ENCODE measurements at regions not wholly inside any gene's neighbourhood (a gene's known extent, or its start where the extent isn't known, plus 50 kb on each side); places are given as distances from the start of the nearest gene placed in this dataset.
"Not testable (repeated sequence)": the region's sequence is repeated elsewhere in the genome, so short reads cannot be mapped to it uniquely, and the experiment has no call there.

DNA sequence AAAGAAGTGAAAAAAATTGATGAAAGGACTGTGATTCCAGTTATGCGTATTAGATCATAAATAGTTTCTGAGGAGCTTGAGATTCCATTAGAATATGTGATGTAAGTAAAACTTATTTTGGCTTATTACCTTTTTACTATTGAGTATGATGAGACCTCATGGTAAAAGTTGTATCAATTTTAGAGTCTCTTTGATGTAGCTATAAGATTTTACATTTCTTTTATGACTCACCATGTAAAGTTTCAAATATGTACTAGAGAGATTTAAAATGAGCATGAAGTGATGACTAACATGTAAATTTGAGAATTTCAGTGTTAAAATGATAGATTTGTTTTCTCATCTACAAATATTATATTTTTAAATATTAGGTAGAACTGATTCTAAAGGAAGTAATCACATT is 276.5 kb downstream of the OTUD1 start:
- intact Hi-C loops (cut with DNase I): no loop called here
- ATAC-seq: no peak
- no peak for DNase-seq

DNA sequence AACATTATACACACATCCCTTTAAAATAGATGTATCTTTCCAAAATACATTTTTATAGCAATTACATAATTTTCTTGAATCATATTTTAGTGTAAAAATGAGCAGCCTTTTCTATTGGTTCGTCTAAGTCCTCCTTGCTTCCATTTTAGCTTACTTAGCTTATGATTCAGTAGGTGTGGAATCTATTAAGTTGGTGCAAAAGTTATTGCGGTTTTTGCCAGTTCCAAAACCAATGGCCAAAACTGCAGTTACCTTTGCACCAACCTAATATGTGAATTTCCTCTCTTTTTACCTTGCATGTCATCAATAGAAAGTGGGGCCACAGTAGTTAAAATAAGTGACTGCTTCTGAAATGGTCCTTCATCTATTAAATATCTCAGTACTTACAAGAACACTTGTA is 279.0 kb downstream of the OTUD1 start:
- no peak for ATAC-seq
- DNase-seq: no peak
- intact Hi-C loops (cut with DNase I): no loop called here

DNA sequence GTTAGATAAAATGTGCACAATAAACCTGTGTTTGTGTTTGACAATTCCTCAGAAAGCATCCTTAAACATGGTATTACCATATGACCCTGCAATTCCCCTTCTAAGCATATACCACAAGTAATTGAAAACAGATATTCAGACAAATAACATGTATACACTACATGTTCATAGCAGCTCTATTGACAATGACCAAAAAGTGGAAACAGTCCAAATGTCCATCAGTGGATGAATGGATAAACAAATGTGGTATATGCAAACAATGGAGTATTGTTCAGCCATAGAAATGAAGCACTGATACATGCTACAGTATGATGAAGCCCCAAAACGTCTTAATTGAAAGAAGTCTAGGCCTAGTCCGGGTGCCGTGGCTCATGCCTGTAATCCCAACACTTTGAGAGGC is 280.1 kb downstream of the OTUD1 start:
- no peak for ATAC-seq
- intact Hi-C loops (cut with DNase I): no loop called here
- no peak for DNase-seq

DNA sequence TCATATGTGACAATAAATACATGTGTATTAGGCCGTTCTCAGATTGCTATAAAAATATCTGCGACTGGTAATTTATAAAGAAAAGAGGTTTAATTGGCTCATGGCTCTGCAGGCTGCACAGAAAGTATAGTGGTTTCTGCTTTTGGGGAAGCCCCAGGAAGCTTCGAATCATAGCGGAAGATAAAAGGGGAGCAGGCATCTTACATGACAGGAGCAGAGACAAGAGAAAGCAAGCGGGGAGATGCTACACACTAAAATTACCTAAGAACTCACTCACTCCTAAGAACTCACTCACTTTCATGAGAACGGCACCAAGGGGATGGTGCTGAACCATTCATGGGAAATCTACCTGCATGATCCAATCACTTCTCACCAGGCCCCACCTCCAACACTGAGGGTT is 284.9 kb downstream of the OTUD1 start:
- ATAC-seq (no peak), DNase-seq (no peak)
- intact Hi-C loops (cut with DNase I): no loop called here

DNA sequence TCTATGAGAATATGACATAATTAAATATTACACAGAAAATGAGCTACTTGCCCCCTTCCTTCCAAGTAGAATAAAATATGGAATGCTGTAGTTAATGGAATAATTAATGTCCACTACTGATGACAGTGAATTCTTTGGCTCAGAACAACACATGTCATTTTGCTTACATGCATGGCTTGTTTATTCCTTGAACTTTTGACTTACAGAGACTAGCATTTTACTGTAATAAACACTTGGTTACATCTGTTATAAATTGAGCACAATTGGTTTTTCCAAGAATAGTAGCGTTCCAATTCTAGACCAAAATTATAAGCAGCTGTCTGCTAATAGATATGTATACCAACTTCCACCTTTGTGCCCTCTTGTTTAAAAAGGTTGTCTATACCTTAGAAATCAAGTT is 286.7 kb downstream of the OTUD1 start:
- no peak for DNase-seq
- intact Hi-C loops (cut with DNase I): no loop called here
- ATAC-seq: no peak

DNA sequence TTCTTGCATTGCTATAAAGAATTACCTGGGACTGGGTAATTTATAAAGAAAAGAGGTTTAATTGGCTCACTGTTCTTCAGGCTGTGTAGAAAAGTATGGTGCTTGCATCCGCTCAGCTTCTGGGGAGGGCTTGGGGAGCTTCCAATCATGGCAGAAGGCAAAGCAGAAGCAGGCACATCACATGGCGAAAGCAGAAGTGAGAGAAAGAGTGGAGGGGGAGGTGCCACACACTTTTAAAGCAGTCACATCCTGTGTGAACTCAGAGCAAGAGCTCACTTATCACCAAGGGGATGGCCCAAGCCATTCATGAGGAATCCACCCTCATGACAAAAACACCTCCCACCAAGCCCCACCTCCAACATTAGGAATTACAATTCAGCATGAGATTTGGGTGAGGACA is 303.5 kb downstream of the OTUD1 start:
- intact Hi-C loops (cut with DNase I): no loop called here
- no peak for ATAC-seq
- no peak for DNase-seq

DNA sequence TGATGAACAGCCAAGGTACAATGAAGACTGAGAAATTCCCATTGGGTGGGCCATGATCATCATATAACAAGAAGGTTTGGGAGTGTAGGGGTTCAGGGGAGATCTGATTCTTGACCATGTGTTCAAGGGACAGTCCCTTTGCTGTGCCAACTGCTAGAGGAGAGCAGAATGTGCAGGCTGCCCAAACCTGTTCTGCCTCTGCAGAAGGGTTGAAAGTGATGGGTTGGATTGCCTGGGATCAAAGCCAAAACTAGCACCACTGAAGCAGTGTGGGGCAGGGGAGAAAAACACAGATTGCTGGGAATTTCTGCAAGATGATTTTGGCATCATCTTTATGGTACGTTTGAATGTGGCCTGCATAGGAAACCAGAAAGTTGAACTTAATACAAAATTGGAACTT is 303.9 kb downstream of the OTUD1 start:
- intact Hi-C loops (cut with DNase I): no loop called here
- DNase-seq (no peak), ATAC-seq (no peak)

DNA sequence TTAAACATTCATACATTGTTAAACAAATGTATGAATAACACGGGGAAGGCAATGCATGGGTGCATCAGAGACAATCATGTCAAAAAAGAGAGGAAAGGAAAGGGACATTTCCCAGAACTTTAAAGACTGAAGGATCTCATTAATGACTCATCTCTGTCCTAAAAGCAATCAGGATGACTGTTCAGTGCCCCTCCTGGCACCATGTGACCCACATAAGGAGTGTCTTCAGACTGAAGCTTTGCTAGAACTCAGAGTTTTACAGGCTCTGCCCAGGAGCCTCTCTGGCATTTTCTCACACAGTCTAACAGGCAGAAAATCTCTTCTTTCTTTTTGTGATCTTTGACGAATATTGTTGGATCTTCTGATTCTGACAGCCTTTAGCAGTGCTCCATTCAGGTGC is 315.3 kb downstream of the OTUD1 start:
- ATAC-seq: no peak
- intact Hi-C loops (cut with DNase I): no loop called here
- no peak for DNase-seq

DNA sequence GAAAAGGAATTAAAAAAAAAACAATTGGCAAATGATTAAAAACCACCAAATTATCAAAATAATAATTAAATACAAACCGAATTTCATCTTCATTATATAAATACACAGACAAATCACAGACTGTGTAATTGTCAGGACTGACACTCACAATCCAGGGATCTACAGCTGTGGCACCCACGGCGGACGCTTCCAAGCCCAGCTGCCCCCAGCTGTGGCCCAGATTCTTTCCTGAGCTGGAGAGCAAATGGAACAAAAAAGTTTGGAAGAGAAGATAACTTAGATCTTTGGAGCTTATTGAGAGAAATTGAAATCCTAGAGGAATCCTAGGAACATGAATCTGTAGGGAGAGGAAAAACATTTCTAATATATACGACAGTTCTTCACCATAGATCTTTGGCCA is 316.1 kb downstream of the OTUD1 start:
- no peak for ATAC-seq
- intact Hi-C loops (cut with DNase I): no loop called here
- DNase-seq: no peak

DNA sequence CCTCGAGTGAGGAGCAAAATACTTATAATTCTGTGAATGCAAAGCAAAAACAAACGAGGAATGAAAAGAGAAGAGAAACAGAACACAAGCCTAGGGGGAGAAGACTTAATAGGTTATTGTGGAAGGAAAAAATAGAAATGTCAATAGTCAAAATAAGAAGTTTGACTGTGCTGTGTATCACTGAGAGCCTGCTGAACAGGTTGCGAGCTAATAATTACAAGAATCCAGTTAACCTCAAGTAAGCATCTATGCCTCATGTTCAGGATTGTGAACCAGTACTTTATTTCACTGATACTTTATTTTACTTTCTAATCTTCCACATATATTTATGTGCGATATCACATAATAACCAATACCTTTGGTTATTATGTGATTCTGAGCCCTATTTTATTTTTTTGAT is 316.7 kb downstream of the OTUD1 start:
- intact Hi-C loops (cut with DNase I): no loop called here
- no peak for DNase-seq
- no peak for ATAC-seq

DNA sequence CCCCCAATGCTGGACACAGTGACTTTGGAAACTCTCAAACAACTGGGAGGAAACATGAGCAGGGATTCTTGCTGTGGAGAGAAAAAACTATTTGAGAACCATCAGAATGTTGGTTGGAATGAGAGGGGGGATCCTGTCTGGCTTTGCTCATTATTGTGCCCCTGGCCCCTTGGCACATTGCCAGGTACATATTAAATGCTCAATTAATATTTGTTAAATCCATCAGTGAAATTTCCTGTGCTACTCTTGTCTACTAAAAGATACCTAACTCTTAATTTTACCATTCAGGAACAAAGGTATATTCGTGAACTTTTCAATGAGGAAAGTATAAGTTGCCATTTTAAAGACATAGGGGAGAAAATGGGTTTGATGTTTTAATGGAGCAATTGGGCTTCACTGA is 329.4 kb downstream of the OTUD1 start:
- no peak for ATAC-seq
- intact Hi-C loops (cut with DNase I): no loop called here
- DNase-seq: no peak

DNA sequence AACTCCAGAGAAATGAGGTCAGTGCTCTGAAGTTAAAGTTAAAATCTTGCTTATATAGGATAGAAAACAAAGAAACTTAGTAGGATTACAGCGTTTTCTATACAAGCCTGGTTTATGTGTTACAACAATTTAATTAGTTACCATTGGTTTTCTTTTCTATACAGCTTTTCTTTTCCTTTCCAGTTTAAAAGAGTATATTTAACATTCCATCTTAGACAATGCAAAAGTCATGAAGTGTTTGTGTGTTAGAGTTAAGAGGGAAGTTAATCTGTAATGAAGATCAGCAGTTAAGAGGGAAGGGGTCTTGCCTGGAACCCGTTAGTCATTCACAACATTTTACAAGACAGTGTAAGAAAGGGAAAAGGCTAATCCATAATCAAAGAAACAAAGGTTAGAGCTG is 338.3 kb downstream of the OTUD1 start:
- intact Hi-C loops (cut with DNase I): no loop called here

DNA sequence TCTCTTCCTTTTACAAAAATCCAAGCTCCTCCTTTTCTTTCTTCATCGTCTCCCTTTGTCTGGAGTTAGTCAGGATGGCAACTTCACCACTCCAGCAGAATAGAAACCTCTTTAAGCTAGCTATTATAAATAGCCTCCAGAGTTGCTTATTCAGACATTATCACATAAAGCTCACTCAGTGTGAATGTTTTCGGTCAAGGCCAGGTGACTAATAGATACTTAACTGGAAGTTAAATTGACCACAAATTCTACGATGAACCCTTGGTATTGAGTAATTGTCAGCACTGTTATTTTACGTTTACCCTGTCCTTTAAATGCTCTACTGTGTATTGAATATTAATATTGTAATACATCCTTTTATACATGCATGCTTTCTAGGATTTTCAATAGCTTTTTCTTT is 340.4 kb downstream of the OTUD1 start:
- ATAC-seq (no peak), DNase-seq (no peak)
- intact Hi-C loops (cut with DNase I): no loop called here

More for the DNA sequence above, 338.3 kb downstream of the OTUD1 start:
- no peak for ATAC-seq
- no peak for DNase-seq

DNA sequence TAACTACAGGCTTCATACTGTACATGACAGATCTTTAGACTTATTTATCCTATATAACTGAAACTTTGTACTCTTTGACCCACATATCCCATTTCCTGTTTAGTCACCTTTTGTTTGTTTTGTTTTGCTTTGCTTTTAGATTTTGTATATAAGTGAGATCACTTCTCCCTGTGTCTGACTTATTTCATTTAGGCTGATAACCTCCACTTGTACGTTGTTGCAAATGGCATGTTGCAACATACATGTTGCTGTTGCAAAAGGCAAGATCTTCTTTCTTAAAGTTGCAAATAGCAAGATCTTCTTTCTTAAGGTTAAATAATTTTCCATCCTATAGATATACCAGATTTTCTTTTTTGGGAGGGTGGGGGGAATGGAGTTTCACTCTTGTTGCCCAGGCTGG is 341.5 kb downstream of the OTUD1 start:
- ATAC-seq: no peak
- DNase-seq: no peak
- intact Hi-C loops (cut with DNase I): no loop called here

DNA sequence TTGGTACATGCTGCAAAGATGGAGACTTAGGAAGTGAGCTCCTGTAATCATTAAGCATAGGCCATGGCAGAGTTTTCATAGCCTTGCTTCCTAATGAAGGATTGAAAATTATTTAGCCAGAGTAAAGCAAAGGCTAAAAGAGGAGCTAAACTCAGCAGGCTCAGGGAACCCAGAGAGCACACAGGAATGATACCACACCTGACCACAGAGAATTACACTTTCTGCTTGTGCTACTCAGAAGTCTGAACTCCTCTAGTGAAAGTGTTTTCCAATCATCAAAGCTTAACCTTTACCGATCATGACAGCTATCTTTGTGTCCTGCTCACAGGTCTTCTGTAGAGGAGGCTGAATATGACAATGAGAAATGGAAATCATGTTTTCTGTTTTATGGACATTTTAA is 347.7 kb downstream of the OTUD1 start:
- DNase-seq (no peak), ATAC-seq (no peak)
- intact Hi-C loops (cut with DNase I): no loop called here

DNA sequence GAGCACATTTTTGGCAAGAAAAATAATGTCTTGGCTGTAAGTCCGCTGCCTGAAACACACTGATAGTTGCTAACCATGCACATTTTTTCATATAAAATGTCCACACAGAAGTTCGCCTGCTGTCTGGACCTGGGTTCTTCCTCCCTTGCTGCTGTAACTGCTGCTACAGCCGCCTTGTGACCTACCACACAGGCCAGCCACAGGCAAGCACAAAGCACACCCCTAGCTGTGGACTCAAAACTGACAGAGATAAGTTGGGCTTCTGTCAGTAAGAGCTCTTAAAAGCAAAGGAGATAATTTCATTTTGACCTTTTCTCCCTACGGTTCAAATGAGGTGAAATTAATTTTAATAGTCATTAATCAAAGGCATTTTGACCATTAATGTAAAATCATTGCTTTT is 354.7 kb downstream of the OTUD1 start:
- ATAC-seq: no peak
- no peak for DNase-seq
- intact Hi-C loops (cut with DNase I): no loop called here

DNA sequence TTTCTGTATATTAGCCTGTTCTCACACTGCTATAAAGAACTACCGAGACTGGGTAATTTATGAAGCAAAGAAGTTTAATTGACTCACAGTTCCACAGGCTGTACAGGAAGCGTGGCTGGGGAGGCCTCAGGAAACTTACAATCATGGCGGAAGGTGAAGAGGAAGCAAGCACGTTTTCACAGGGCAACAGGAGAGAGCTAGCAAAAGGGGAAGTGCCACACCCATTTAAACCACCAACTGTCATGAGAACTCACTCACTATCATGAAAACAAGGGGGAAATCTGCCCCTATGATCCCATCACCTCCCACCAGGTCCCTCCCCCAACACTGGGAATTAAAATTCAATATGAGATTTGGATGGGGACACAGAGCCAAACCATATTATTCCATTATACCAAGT is 358.6 kb downstream of the OTUD1 start:
- ATAC-seq; intact Hi-C loops (cut with DNase I); DNase-seq: not testable (repeated sequence)

DNA sequence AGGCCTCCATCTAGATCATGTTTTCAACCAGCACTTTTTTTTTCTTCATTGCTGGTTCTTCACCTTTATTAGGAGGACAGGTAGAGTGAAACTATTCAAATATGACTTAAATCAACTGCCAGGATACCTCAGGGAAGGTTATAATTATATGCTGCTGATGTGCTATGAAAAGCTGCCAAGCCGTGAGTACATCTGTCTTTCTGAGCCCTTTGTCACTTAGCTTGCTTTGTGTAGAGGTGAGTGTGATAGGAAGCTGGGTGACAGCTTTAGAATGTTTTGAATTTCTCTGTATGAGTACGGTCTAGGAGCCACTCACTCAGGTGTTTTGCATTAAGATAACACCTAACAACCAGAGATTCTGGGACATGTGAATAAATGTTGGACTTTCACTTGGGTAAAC is 365.2 kb downstream of the OTUD1 start:
- intact Hi-C loops (cut with DNase I): no loop called here
- no peak for DNase-seq
- no peak for ATAC-seq

DNA sequence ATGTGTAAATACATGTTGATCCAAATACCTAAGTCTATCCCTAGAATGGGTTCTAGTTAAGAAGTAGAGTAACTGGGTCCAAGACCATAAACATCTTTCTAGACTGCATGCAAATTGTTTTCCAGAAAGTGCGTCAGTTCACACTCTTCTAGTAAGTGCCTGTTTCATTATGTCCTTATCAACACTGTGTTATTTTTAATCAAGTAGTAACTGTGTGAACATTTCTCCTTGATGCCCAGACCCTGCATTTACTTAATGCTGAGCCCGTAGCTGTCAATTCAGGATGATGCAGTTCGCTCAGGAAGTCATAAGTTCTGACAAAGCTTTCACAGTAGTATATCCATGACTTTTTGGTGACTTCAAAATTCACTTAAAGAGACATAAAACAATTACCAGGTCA is 374.8 kb downstream of the OTUD1 start:
- ATAC-seq: peak in 1 of 2 donors; percentile 58

DNA sequence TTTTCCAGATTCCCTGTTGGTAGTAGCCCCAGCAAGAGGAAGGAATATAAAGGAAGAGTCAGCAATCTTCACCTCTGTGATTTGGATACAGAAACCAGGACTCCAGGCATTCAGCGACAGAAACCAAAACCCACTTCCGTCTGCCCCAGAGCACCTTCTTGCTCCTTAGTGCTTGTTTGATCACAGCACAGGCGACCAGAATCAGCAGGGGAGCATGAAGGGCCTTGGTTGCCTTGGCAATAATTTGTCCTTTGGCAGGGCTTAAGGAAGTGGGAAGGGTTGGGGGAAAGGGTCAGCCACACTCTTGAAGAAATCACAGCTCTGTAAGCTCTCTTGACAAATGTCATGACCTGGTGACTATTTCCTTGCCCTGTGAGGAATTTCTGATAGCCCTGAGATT is 379.6 kb downstream of the OTUD1 start:
- DNase-seq (no peak), ATAC-seq (no peak)
- intact Hi-C loops (cut with DNase I): no loop called here

More for the DNA sequence above, 374.8 kb downstream of the OTUD1 start:
- no peak for DNase-seq
- intact Hi-C loops (cut with DNase I): no loop called here

DNA sequence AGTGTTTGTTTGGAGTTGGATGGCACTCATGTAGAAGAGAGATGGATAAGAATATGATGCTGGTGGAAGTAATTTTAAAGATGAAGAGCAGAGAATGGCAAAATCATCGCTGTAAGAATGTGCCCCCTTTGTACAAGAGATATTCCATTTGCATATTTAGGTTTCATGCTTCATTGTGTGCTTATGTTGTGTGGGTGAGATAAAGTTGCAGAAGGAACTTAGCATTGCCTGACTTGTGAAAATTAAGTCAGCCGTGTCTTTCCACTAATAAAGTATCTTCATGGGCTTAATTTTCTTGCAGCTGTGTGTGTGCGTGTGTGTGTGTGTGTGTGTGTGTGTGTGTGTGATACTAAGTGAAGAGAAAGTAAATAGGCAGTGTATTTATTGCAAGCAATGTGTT is 381.9 kb downstream of the OTUD1 start:
- ATAC-seq (no peak), DNase-seq (no peak)
- intact Hi-C loops (cut with DNase I): no loop called here

DNA sequence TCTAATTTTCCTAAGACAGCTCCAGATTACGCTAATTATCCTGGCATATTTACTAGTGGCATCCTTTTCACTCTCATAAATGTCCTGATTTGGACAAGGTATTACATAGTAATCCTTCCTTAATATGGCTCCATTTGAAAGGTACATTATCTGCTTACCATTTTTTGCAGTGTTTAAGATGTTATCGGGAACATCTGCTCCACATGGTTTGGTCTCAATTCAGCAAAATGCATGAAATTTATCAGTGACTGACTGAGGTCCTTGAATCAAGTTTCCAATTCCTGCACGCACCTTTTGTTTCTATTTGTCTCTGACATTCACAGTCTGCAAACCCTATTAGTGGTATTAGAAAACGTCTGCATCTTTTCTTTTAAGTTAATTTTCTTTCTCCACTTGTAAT is 384.1 kb upstream of the KIAA1217 start:
- ATAC-seq: no peak
- no peak for DNase-seq
- intact Hi-C loops (cut with DNase I): no loop called here

DNA sequence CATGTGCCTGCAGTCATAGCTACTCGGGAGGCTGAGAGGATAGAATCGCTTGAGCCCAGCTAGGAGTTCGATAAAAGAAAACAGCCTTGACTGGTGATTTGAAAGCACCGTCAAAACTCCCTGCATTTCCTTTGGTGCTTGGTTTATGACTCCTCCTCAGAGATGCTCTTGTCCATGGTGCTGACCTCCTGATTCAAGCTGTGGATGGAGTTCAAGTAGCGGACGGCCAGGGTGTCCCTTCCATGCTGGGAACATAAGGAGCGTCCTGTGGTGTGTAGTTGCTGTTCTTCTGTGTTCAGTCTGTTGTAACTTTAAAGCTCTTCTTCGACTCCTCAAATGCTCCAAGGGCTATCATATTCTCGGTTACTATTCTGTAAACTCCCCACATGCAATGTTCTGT is 382.5 kb upstream of the KIAA1217 start:
- DNase-seq: peak; percentile 22

More for the DNA sequence above, 382.5 kb upstream of the KIAA1217 start:
- peak in 1 of 2 donors; percentile 29 for ATAC-seq
- intact Hi-C loops (cut with DNase I): no loop called here
